ENCODE measurements at regions not wholly inside any gene's neighbourhood (a gene's known extent, or its start where the extent isn't known, plus 50 kb on each side); places are given as distances from the start of the nearest gene placed in this dataset.

DNA sequence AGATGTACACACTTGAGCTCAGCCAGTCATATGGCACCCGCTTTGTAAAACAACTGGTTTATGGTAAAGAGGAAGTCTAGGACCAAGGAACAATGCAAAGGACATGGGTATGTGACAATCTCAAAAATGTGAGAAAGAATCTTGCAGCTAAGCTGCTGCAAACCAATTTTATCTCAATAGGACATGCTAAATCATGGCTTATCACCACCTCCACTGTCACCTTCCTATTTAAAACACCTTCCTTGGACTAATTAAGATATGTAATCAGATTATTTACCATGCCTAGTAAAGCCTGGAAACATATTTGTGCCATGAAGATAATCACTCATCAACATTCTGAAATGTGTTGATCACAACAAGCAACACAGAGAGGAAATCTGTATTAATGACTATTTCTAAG is 622.7 kb downstream of the CDH11 start (continued):
- TF ChIP-seq, protein P1, sequence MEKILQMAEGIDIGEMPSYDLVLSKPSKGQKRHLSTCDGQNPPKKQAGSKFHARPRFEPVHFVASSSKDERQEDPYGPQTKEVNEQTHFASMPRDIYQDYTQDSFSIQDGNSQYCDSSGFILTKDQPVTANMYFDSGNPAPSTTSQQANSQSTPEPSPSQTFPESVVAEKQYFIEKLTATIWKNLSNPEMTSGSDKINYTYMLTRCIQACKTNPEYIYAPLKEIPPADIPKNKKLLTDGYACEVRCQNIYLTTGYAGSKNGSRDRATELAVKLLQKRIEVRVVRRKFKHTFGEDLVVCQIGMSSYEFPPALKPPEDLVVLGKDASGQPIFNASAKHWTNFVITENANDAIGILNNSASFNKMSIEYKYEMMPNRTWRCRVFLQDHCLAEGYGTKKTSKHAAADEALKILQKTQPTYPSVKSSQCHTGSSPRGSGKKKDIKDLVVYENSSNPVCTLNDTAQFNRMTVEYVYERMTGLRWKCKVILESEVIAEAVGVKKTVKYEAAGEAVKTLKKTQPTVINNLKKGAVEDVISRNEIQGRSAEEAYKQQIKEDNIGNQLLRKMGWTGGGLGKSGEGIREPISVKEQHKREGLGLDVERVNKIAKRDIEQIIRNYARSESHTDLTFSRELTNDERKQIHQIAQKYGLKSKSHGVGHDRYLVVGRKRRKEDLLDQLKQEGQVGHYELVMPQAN (conservative IDR thresholded peaks at IDR 0.05): no peak
- TF ChIP-seq ZNF622 (IDR thresholded peaks at IDR 0.05): no peak
- TF ChIP-seq, protein P2, sequence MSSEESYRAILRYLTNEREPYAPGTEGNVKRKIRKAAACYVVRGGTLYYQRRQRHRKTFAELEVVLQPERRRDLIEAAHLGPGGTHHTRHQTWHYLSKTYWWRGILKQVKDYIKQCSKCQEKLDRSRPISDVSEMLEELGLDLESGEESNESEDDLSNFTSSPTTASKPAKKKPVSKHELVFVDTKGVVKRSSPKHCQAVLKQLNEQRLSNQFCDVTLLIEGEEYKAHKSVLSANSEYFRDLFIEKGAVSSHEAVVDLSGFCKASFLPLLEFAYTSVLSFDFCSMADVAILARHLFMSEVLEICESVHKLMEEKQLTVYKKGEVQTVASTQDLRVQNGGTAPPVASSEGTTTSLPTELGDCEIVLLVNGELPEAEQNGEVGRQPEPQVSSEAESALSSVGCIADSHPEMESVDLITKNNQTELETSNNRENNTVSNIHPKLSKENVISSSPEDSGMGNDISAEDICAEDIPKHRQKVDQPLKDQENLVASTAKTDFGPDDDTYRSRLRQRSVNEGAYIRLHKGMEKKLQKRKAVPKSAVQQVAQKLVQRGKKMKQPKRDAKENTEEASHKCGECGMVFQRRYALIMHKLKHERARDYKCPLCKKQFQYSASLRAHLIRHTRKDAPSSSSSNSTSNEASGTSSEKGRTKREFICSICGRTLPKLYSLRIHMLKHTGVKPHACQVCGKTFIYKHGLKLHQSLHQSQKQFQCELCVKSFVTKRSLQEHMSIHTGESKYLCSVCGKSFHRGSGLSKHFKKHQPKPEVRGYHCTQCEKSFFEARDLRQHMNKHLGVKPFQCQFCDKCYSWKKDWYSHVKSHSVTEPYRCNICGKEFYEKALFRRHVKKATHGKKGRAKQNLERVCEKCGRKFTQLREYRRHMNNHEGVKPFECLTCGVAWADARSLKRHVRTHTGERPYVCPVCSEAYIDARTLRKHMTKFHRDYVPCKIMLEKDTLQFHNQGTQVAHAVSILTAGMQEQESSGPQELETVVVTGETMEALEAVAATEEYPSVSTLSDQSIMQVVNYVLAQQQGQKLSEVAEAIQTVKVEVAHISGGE (CRISPR knock-in tag; IDR thresholded peaks at IDR 0.05): no peak
- TF ChIP-seq, protein P3, sequence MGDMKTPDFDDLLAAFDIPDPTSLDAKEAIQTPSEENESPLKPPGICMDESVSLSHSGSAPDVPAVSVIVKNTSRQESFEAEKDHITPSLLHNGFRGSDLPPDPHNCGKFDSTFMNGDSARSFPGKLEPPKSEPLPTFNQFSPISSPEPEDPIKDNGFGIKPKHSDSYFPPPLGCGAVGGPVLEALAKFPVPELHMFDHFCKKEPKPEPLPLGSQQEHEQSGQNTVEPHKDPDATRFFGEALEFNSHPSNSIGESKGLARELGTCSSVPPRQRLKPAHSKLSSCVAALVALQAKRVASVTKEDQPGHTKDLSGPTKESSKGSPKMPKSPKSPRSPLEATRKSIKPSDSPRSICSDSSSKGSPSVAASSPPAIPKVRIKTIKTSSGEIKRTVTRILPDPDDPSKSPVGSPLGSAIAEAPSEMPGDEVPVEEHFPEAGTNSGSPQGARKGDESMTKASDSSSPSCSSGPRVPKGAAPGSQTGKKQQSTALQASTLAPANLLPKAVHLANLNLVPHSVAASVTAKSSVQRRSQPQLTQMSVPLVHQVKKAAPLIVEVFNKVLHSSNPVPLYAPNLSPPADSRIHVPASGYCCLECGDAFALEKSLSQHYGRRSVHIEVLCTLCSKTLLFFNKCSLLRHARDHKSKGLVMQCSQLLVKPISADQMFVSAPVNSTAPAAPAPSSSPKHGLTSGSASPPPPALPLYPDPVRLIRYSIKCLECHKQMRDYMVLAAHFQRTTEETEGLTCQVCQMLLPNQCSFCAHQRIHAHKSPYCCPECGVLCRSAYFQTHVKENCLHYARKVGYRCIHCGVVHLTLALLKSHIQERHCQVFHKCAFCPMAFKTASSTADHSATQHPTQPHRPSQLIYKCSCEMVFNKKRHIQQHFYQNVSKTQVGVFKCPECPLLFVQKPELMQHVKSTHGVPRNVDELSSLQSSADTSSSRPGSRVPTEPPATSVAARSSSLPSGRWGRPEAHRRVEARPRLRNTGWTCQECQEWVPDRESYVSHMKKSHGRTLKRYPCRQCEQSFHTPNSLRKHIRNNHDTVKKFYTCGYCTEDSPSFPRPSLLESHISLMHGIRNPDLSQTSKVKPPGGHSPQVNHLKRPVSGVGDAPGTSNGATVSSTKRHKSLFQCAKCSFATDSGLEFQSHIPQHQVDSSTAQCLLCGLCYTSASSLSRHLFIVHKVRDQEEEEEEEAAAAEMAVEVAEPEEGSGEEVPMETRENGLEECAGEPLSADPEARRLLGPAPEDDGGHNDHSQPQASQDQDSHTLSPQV (IDR thresholded peaks at IDR 0.05): no peak
- TF ChIP-seq CHD1 (IDR thresholded peaks at IDR 0.05; ENCODE audit: low read depth, low read length): no peak
- TF ChIP-seq, protein P4, sequence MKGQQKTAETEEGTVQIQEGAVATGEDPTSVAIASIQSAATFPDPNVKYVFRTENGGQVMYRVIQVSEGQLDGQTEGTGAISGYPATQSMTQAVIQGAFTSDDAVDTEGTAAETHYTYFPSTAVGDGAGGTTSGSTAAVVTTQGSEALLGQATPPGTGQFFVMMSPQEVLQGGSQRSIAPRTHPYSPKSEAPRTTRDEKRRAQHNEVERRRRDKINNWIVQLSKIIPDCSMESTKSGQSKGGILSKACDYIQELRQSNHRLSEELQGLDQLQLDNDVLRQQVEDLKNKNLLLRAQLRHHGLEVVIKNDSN (IDR thresholded peaks at IDR 0.05; ENCODE audit: borderline replicate concordance, extremely low read length, insufficient read depth, low read depth, low read length): no peak
- TF ChIP-seq, protein P5, sequence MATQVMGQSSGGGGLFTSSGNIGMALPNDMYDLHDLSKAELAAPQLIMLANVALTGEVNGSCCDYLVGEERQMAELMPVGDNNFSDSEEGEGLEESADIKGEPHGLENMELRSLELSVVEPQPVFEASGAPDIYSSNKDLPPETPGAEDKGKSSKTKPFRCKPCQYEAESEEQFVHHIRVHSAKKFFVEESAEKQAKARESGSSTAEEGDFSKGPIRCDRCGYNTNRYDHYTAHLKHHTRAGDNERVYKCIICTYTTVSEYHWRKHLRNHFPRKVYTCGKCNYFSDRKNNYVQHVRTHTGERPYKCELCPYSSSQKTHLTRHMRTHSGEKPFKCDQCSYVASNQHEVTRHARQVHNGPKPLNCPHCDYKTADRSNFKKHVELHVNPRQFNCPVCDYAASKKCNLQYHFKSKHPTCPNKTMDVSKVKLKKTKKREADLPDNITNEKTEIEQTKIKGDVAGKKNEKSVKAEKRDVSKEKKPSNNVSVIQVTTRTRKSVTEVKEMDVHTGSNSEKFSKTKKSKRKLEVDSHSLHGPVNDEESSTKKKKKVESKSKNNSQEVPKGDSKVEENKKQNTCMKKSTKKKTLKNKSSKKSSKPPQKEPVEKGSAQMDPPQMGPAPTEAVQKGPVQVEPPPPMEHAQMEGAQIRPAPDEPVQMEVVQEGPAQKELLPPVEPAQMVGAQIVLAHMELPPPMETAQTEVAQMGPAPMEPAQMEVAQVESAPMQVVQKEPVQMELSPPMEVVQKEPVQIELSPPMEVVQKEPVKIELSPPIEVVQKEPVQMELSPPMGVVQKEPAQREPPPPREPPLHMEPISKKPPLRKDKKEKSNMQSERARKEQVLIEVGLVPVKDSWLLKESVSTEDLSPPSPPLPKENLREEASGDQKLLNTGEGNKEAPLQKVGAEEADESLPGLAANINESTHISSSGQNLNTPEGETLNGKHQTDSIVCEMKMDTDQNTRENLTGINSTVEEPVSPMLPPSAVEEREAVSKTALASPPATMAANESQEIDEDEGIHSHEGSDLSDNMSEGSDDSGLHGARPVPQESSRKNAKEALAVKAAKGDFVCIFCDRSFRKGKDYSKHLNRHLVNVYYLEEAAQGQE (IDR thresholded peaks at IDR 0.05; ENCODE audit: low read depth, low read length): no peak
- TF ChIP-seq, protein P6, sequence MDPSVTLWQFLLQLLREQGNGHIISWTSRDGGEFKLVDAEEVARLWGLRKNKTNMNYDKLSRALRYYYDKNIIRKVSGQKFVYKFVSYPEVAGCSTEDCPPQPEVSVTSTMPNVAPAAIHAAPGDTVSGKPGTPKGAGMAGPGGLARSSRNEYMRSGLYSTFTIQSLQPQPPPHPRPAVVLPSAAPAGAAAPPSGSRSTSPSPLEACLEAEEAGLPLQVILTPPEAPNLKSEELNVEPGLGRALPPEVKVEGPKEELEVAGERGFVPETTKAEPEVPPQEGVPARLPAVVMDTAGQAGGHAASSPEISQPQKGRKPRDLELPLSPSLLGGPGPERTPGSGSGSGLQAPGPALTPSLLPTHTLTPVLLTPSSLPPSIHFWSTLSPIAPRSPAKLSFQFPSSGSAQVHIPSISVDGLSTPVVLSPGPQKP (IDR thresholded peaks at IDR 0.05; ENCODE audit: low read depth, low read length): no peak
- TF ChIP-seq, protein P7, sequence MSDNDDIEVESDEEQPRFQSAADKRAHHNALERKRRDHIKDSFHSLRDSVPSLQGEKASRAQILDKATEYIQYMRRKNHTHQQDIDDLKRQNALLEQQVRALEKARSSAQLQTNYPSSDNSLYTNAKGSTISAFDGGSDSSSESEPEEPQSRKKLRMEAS (IDR thresholded peaks at IDR 0.05; ENCODE audit: low read depth, low read length): no peak
- no peak for TF ChIP-seq ZBED1 (IDR thresholded peaks at IDR 0.05; ENCODE audit: borderline replicate concordance)
- TF ChIP-seq KLF5 (IDR thresholded peaks at IDR 0.05; ENCODE audit: partially characterized antibody): no peak
